ENCODE measurements at regions not wholly inside any gene's neighbourhood (a gene's known extent, or its start where the extent isn't known, plus 50 kb on each side); places are given as distances from the start of the nearest gene placed in this dataset.

GRCh38 chr1:55420026-55420425 is 204.9 kb upstream of the USP24 start:
- Mint-ChIP-seq H3K27ac (ENCODE audit: unreplicated experiment) (no peak overlapping the region), H3K4me3 (ENCODE audit: low read depth, unreplicated experiment) (no peak overlapping the region), H3K4me1 (ENCODE audit: low read depth, unreplicated experiment) (peaks cover 20% of the 10 kb centered on the region), H3K9me3 (ENCODE audit: low read depth, unreplicated experiment) (no peaks in the 10 kb centered on the region), H3K27me3 (ENCODE audit: unreplicated experiment) (no peaks in the 10 kb centered on the region), H3K36me3 (ENCODE audit: insufficient read depth, unreplicated experiment) (peaks cover 4% of the 10 kb centered on the region)
- no TSS peak for BruUV-seq (replicated peaks)
- no peak for TF ChIP-seq CTCF (IDR thresholded peaks at IDR 0.05; ENCODE audit: unreplicated experiment)
- intact Hi-C loops (cut with micrococcal nuclease; ENCODE audit: unreplicated experiment): no loop called here
- no peak for DNase-seq
- CTCF ChIA-PET: no interaction called here

GRCh38 chr1:55418208-55419000 is 203.2 kb upstream of the USP24 start:
- Mint-ChIP-seq H3K27me3 (ENCODE audit: unreplicated experiment) (no peaks in the 10 kb centered on the region), H3K36me3 (ENCODE audit: insufficient read depth, unreplicated experiment) (peaks cover 4% of the 10 kb centered on the region), H3K9me3 (ENCODE audit: low read depth, unreplicated experiment) (no peaks in the 10 kb centered on the region), H3K4me3 (ENCODE audit: low read depth, unreplicated experiment) (no peak overlapping the region), H3K4me1 (ENCODE audit: low read depth, unreplicated experiment) (peaks cover 20% of the 10 kb centered on the region), H3K27ac (ENCODE audit: unreplicated experiment) (no peak overlapping the region)
- BruUV-seq (replicated peaks): no TSS peak
- DNase-seq: no peak
- TF ChIP-seq CTCF (IDR thresholded peaks at IDR 0.05; ENCODE audit: unreplicated experiment): no peak
- intact Hi-C loops (cut with micrococcal nuclease; ENCODE audit: unreplicated experiment): no loop called here
- CTCF ChIA-PET: no interaction called here

- BruUV-seq (replicated peaks): no TSS peak
- intact Hi-C loops (cut with micrococcal nuclease; ENCODE audit: unreplicated experiment): no loop called here
- Mint-ChIP-seq H3K9me3 (ENCODE audit: low read depth, unreplicated experiment) (peaks cover 6% of the 10 kb centered on the region), H3K27me3 (ENCODE audit: unreplicated experiment) (no peaks in the 10 kb centered on the region), H3K36me3 (ENCODE audit: insufficient read depth, unreplicated experiment) (peaks cover 4% of the 10 kb centered on the region), H3K27ac (ENCODE audit: unreplicated experiment) (no peak overlapping the region), H3K4me1 (ENCODE audit: low read depth, unreplicated experiment) (peaks cover 14% of the 10 kb centered on the region), H3K4me3 (ENCODE audit: low read depth, unreplicated experiment) (no peak overlapping the region)
- no peak for TF ChIP-seq CTCF (IDR thresholded peaks at IDR 0.05; ENCODE audit: unreplicated experiment)
- CTCF ChIA-PET: no interaction called here
- no peak for DNase-seq
These were observed 201.1 kb upstream of the USP24 start for GRCh38 chr1:55416164-55416842.

DNA sequence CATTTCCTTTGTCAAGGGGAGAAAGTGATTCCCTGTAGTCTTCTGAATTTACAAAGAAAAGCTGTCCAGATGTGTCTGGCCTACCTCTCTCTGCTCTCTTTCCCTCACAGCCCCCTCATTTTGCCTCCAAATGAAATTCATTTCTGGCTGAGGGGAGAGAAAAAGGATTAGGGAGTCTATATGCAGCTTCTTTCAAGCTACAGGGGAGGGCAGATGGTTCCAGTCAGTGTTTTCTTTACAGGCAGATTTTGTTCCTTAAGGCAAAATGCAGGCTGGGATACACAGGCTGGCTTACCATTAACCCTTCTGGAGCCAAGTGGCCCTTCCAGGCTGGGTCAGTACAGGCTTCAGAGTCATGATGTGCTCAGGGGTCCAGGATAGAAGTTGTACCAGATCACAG is 198.1 kb upstream of the USP24 start:
- CTCF ChIA-PET: no interaction called here
- Mint-ChIP-seq H3K9me3 (ENCODE audit: low read depth, unreplicated experiment) (peaks cover 9% of the 10 kb centered on the region), H3K36me3 (ENCODE audit: insufficient read depth, unreplicated experiment) (no peaks in the 10 kb centered on the region), H3K27ac (ENCODE audit: unreplicated experiment) (no peak overlapping the region), H3K4me1 (ENCODE audit: low read depth, unreplicated experiment) (no peaks in the 10 kb centered on the region), H3K27me3 (ENCODE audit: unreplicated experiment) (no peaks in the 10 kb centered on the region), H3K4me3 (ENCODE audit: low read depth, unreplicated experiment) (no peak overlapping the region)
- intact Hi-C loops (cut with micrococcal nuclease; ENCODE audit: unreplicated experiment): no loop called here
- BruUV-seq (replicated peaks): no TSS peak
- no peak for DNase-seq
- no peak for TF ChIP-seq CTCF (IDR thresholded peaks at IDR 0.05; ENCODE audit: unreplicated experiment)

Measured in Calu3 (cell line).